Stimulated activated CD4-positive, alpha-beta T cell treated with anti-CD3 and anti-CD28 coated beads, TNF-alpha, amount 100 ng/mL, for 1 hour (primary cell): ENCODE measurements at regions not wholly inside any gene's neighbourhood (a gene's known extent, or its start where the extent isn't known, plus 50 kb on each side); places are given as distances from the start of the nearest gene placed in this dataset.

Experiments
- DNase-seq, 3 donors: peaks; one replicate each; pipeline ENCODE4 v3.0.0-alpha.2; 2020; ENCODE audit warnings: low read depth in 3 of 3, low spot score in 1 of 3

GRCh38 chr2:8447610-8448221 lies 234.1 kb upstream of the ID2 start:
- no peak for DNase-seq

- DNase-seq, result no peak
Observed at GRCh38 chr2:8448824-8449556, 232.9 kb upstream of the ID2 start.

- no peak for DNase-seq
Observed at GRCh38 chr2:8451273-8451672, 230.6 kb upstream of the ID2 start.

- no peak for DNase-seq
Observed at GRCh38 chr2:8452296-8452695, 229.6 kb upstream of the ID2 start.

DNA sequence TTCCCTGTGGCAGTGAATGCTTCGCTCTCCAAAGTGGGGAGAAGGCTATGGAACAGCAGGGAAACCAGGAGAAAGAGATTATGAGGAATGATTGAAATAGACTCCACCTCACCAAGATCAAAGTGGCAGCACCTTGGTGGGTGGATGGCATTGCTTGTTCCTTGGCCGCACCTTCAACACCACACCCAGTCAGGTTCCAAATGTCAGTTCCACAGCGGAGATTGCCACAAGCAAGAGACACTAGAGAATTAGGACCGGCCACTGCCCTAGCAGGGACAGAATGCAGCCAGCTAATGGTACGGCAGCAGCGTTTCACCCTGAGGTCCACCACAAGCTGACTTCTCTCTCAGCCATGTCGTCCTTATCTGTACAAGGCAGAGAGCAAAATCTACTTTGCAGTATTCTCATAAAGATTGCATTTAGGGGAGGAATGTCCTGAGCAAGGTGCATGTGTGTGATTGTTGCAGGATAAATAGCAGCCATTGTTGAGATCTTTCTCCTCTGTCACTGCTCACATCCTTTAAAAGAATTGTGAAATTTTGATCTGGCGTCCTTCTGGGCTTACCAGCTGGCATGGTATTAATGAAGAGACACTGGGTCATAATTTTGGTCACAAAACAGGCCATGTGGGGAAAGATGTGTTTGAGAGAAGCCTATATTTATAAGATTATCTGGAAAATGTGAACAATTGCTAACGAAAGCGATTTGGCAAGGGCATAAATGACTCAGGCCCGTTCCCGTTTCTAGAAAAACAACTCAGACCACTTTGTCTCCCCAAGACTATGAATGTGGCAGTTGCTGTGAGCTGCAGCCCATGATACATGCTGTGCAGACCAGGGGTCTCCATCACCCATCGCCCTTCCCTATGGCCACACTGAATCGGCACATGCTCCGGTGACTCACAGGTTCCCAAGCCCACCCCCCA lies 228.6 kb upstream of the ID2 start:
- no peak for DNase-seq

DNA sequence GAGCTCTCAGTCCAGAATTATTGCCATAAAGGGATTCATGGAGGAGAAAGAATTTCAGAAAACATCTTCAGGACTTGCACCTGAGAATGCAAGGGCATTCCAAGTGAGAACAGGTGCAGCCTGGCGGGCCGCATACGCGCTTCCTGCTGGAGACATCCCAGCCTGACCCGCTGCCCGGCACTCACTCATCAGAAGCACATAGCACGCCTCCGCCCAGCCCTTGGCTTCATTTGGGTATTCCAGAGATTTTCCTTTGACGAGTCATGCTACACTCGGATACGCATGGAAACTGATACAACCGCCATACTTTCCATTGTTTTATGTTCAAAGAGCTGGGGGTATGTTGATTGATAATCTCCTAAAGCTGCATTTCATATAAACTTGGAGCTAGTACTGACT lies 228.0 kb upstream of the ID2 start:
- DNase-seq, result no peak

- no peak for DNase-seq
Observed at GRCh38 chr2:8454797-8455196, 227.1 kb upstream of the ID2 start.

DNA sequence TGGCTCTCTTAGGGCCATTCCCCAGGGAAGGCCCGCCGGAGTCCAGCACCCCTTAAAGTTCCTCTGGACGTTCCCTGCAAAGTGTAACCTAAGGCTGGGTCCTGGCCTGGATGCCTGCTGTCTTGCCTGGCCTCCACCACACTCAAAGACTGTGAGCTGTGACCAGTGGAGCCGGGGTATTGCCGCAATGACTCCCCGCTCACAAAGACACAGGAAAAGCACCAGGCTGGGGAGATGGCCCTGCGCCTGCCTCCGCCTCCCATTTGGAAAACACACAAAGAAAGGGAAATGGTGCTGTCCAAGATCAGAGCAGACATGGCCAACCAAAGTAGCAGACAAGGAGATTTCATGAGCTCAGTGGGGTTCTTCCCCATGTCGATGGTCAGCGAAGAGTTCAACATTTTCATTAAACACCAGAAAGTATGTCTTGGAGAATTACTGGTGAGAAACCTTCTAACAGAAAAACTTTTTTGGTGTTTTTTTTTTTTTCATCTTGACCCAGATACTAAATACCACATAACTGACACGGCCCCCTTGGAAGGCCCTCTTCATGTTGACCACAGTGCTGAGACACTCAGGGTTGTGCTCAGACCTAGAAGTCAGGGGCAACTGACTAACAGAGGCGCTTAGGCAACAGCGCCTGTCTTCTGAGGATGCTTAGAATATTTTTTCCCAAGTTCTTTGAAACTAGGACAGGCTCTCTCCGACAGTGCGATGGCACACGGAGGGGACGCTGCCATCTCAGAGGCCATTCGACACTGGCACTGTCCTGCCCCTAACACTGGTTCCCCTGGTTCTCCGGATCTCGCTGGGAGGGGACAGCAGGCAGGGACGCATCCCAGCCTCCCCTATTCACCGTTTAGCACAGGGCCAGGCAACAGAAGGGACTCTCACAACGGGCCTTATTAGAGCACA lies 226.4 kb upstream of the ID2 start:
- no peak for DNase-seq

DNA sequence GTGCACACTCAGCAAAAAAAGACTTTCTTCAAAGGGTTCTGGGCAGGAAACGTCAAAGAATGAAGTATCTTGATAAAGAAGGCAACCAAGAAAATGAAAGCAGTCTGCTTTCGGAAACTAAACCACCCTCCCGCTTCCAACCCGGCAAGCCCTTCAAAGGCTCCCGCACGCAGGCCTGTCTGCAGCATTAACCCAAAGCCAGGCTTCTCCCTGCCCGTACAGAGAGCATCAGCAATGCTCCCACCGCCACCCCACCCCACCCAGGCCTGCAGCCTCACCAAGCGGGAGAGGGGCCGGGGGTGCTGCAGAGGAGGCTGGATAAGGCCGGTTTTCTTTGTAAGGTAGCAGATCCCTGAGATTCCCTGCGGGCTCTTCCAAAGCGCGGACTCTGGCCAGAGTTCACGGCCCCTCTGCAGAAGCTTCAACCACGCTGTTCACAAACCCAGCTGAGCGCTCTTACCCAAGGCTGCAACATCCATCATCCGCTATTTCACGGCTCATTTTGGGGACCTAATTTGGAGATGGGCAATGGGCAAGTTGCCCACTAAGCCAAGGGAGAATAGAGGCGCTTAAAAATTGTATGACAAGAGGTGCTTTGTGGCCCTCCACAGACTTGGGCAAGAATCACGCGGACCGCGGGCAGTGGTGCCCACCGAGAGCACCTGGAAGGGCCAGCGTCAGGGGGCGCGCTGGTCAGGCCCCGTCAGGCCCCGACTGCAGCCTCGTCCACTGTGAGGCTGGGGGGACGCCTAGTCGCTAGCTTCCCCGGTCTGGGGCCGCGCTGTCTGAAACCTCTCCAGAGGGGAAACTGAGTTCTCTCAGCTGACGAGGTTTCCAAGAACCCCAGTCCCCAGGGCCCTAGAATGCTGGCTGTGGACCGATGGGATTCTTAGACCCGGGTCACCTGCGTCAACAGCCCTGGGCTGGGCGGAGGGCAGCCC lies 225.4 kb upstream of the ID2 start:
- DNase-seq, result no peak

DNA sequence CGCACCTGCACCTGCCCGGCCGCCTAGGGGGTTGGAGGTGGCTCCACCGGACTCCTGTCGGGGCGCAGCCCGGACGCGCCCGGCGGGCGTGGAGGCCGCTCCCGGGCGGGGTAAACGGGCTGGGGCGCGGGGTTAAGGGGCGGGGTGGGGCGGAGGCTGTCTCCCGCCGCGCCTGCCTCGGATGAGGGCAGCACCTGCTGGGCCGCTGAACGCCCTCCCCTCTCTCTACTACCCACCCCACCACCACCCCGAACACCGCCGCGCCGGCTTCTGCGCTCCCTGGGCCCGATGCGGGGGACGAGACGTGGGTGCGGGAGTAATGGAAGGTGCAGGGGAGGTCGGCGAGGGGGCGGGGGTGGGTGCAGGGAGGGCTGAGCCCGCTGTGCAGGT lies 224.8 kb upstream of the ID2 start:
- DNase-seq, result no peak

- no peak for DNase-seq
Observed at GRCh38 chr2:8457699-8458502, 224.0 kb upstream of the ID2 start.

DNA sequence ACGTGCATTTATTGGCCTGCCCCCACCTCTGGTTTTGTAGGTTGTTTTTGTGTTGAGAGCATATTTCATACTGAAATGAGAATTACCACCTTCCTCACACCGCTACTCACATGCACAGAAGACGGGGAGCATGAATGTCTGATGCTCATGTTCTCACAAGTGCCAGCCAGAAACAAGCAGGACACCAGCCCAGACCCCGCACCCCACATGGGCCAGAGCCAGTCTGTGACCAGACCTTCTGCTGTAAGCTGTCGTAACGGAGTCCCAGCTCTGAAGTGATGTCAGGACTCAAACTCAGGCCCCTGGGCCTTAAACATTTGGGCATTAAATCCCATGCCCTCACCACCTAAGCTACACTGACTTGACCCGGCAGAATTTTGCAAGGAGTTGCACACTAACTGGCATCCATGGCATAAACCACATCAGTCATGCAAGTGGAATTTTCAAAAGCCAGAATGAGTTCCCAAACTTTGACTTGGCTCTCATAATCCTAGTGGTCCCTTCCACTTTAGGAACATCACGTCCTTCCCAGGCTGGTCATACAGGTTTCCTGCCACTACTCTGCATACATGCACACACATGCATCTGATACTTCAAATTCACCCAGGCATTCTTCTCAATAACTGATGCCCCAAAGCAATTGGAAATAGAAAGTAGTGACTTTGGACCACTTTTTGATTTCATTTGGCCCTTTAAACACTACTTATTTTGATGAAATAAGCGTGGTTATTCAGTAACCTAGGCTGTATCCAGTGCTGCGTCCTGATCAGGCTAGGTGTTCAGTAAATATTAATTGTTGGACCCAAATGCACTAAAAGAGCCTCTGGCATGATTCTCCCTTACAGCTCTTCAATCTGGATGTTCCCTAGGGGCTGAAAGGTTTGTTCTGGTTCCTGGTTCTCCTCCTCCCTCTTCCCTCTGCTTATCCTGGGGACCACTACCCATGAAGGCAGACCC lies 223.1 kb upstream of the ID2 start:
- no peak for DNase-seq

- no peak for DNase-seq
Observed at GRCh38 chr2:8459474-8459873, 222.4 kb upstream of the ID2 start.

GRCh38 chr2:8461341-8461740 lies 220.5 kb upstream of the ID2 start:
- no peak for DNase-seq

DNA sequence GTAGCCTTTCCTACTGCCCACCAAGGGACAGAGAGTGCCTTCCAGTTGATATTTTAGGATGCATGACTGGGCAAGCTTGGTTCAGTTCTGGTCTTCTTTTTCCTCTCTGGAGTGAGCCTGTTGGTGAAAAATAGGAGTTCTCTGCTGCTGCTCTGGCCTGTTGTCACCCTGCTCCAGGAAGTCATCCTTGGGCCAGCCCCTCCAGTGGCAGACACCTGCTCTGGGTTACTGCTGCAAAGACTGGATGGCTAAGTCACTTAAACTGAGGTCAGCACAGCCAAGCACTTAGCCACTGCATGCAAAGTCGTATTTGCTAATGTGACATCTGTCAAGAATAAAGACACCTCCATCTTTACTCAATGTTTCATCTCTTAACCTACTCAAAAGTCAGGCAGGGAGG lies 219.6 kb upstream of the ID2 start:
- no peak for DNase-seq

GRCh38 chr2:8462899-8463648 lies 218.8 kb upstream of the ID2 start:
- no peak for DNase-seq

DNA sequence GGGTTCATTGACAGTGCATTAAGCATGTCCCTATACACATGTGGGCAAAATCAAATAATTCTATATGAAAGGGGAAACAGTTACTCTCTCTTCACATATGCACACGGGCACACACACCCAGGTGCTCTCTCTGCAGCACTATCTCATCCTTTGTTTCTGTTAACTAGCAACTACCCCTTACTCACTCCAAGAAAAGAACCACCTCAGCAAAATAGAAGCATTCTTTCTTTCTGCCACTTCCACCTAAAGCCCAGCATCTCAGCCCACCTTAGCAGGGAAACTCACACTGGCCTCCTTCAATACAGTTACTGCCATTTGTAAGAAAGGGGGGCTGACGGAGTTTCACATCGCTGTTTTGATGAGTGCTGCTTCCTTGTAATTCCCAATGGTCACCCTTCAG lies 216.3 kb upstream of the ID2 start:
- no peak for DNase-seq
